H9 (cell line): ENCODE measurements at regions not wholly inside any gene's neighbourhood (a gene's known extent, or its start where the extent isn't known, plus 50 kb on each side); places are given as distances from the start of the nearest gene placed in this dataset.

Source experiments
- DNase-seq: peaks from one replicate; pipeline ENCODE4 v3.0.0-alpha.2; 2017
- H2AFZ ChIP-seq: one replicate; pipeline ENCODE4 v1.6.1; 2013; ENCODE audit warnings: mild to moderate bottlenecking, low read length, control low read depth, moderate library complexity
- H2AK5ac ChIP-seq: 2 replicates; pipeline ENCODE4 v1.6.1; 2013; ENCODE audit warnings: low read length, control low read depth, mixed read lengths; ENCODE audit not compliant: insufficient read length
- H2BK120ac ChIP-seq: one replicate; pipeline ENCODE4 v1.6.1; 2013; ENCODE audit warnings: low read depth, mild to moderate bottlenecking, low read length, control low read depth, inconsistent platforms; ENCODE audit not compliant: poor library complexity, severe bottlenecking
- H2BK12ac ChIP-seq: 2 replicates; pipeline ENCODE4 v1.6.1; 2013; ENCODE audit warnings: low read length, control low read depth, mixed read lengths, low read depth; ENCODE audit not compliant: insufficient read length
- H2BK15ac ChIP-seq: 2 replicates; pipeline ENCODE4 v1.6.1; 2013; ENCODE audit warnings: low read depth, low read length, control low read depth
- H2BK20ac ChIP-seq: one replicate; pipeline ENCODE4 v1.6.1; 2013; ENCODE audit warnings: low read depth, mild to moderate bottlenecking, low read length, control low read depth, inconsistent platforms; ENCODE audit not compliant: poor library complexity, severe bottlenecking
- H2BK5ac ChIP-seq: 2 replicates; pipeline ENCODE4 v1.6.1; 2013; ENCODE audit warnings: low read length, control low read depth, mixed read lengths; ENCODE audit not compliant: insufficient read length
- H3K14ac ChIP-seq: 2 replicates; pipeline ENCODE4 v1.6.1; 2013; ENCODE audit warnings: low read length, control low read depth; ENCODE audit not compliant: insufficient read depth
- H3K18ac ChIP-seq: 2 replicates; pipeline ENCODE4 v1.6.1; 2013; ENCODE audit warnings: low read depth, mild to moderate bottlenecking, mixed read lengths, low read length, control low read depth; ENCODE audit not compliant: insufficient read length
- H3K23ac ChIP-seq: 2 replicates; pipeline ENCODE4 v1.6.1; 2013; ENCODE audit warnings: low read length, control low read depth, mixed read lengths, low read depth; ENCODE audit not compliant: insufficient read length
- H3K23me2 ChIP-seq: 2 replicates; pipeline ENCODE4 v1.6.1; 2013; ENCODE audit warnings: low read depth, mild to moderate bottlenecking, mixed read lengths, low read length, control low read depth; ENCODE audit not compliant: insufficient read length, poor library complexity, severe bottlenecking
- H3K27ac ChIP-seq: 2 replicates; pipeline ENCODE4 v1.5.1; 2013; ENCODE audit warnings: low read length, control low read depth, mixed read lengths, low read depth; ENCODE audit not compliant: insufficient read length
- H3K27me3 ChIP-seq: 2 replicates; pipeline ENCODE4 v1.6.1; 2013; ENCODE audit warnings: low read length, control low read depth, inconsistent platforms; ENCODE audit not compliant: insufficient read depth
- H3K4ac ChIP-seq: 2 replicates; pipeline ENCODE4 v1.6.1; 2013; ENCODE audit warnings: low read depth, mild to moderate bottlenecking, control low read depth, inconsistent platforms, low read length, moderate library complexity
- H3K4me1 ChIP-seq: 2 replicates; pipeline ENCODE4 v1.6.1; 2013; ENCODE audit warnings: low read length, control low read depth, inconsistent platforms; ENCODE audit not compliant: insufficient read depth
- H3K4me2 ChIP-seq: 2 replicates; pipeline ENCODE4 v1.6.1; 2013; ENCODE audit warnings: low read length, control low read depth, mixed read lengths; ENCODE audit not compliant: insufficient read length, insufficient read depth
- H3K56ac ChIP-seq: 2 replicates; pipeline ENCODE4 v1.6.1; 2013; ENCODE audit warnings: low read depth, mild to moderate bottlenecking, mixed read lengths, low read length, control low read depth; ENCODE audit not compliant: insufficient read length
- H3K79me1 ChIP-seq: 2 replicates; pipeline ENCODE4 v1.6.1; 2013; ENCODE audit warnings: low read depth, mild to moderate bottlenecking, moderate library complexity, low read length, control low read depth, inconsistent platforms; ENCODE audit not compliant: insufficient read depth, poor library complexity, severe bottlenecking
- H3K79me2 ChIP-seq: 2 replicates; pipeline ENCODE4 v1.6.1; 2013; ENCODE audit warnings: low read length, control low read depth, inconsistent platforms; ENCODE audit not compliant: insufficient read depth
- H3K9ac ChIP-seq: 2 replicates; pipeline ENCODE4 v1.6.1; 2013; ENCODE audit warnings: low read length, control low read depth, mixed read lengths; ENCODE audit not compliant: insufficient read length; ENCODE audit errors: extremely low read depth
- H3K9me3 ChIP-seq: one replicate; pipeline ENCODE4 v1.6.1; 2013; ENCODE audit warnings: low read depth, low read length, inconsistent platforms; ENCODE audit not compliant: control insufficient read depth
- H3T11ph ChIP-seq: one replicate; pipeline ENCODE4 v1.6.1; 2013; ENCODE audit warnings: mild to moderate bottlenecking, low read length, control low read depth, inconsistent platforms
- H4K20me1 ChIP-seq: one replicate; pipeline ENCODE4 v1.6.1; 2013; ENCODE audit not compliant: control insufficient read depth, insufficient read length, insufficient read depth
- H4K5ac ChIP-seq: 2 replicates; pipeline ENCODE4 v1.6.1; 2013; ENCODE audit warnings: low read depth, mild to moderate bottlenecking, mixed read lengths, low read length, control low read depth; ENCODE audit not compliant: insufficient read length
- H4K8ac ChIP-seq: replicated peaks from 2 replicates; pipeline ENCODE4 v1.6.1; 2013; ENCODE audit warnings: low read length, control low read depth, mixed read lengths, low read depth; ENCODE audit not compliant: insufficient read length
- H4K91ac ChIP-seq: 2 replicates; pipeline ENCODE4 v1.6.1; 2013; ENCODE audit warnings: low read depth, mild to moderate bottlenecking, moderate library complexity, mixed read lengths, low read length, control low read depth; ENCODE audit not compliant: insufficient read length
- H3K27ac Mint-ChIP-seq, 3 experiments: 2 replicates in 2 of 3; 3 replicates in 1 of 3; pipeline ENCODE4 v1.8.0; 2020 to 2021; ENCODE audit warnings: mixed read lengths in 3 of 3, mild to moderate bottlenecking in 1 of 3, moderate library complexity in 1 of 3
- H3K27me3 Mint-ChIP-seq: 2 replicates; pipeline ENCODE4 v1.8.0; 2021; ENCODE audit warnings: low read depth, mild to moderate bottlenecking, moderate library complexity, mixed read lengths
- H3K36me3 Mint-ChIP-seq, 3 experiments: 2 replicates in 2 of 3; 3 replicates in 1 of 3; pipeline ENCODE4 v1.8.0; 2020 to 2021; ENCODE audit warnings: low read depth in 3 of 3, mixed read lengths in 3 of 3; ENCODE audit not compliant: insufficient read depth in 1 of 3
- H3K4me1 Mint-ChIP-seq, 2 experiments: 2 replicates each; pipeline ENCODE4 v1.8.0; 2020; ENCODE audit warnings: mixed read lengths in 2 of 2
- H3K4me3 Mint-ChIP-seq, 2 experiments: 2 replicates in 1 of 2; 3 replicates in 1 of 2; pipeline ENCODE4 v1.8.0; 2020 to 2021; ENCODE audit warnings: mild to moderate bottlenecking in 2 of 2, mixed read lengths in 2 of 2, moderate library complexity in 1 of 2
- H3K9me3 Mint-ChIP-seq, 2 experiments: 2 replicates in 1 of 2; 3 replicates in 1 of 2; pipeline ENCODE4 v1.8.0; 2020; ENCODE audit warnings: mild to moderate bottlenecking in 2 of 2, mixed read lengths in 2 of 2, moderate library complexity in 1 of 2
- CTCF ChIP-seq: fragments of 200-600 bp; sonication (generic); conservative IDR thresholded peaks from 3 replicates; pipeline ENCODE4 v1.8.0; 2021; ENCODE audit warnings: antibody characterized with exemption, mild to moderate bottlenecking
- WGBS: extraction: QIAGEN DNeasy Blood & Tissue Kit; methylation state at CpG from one replicate; pipeline ENCODE4 v1.1.7; 2013; ENCODE audit warnings: missing lambda C conversion rate, low lambda C conversion rate, mixed read lengths; ENCODE audit not compliant: insufficient read length; ENCODE audit errors: extremely low coverage; 5-methylcytosine and 5-hydroxymethylcytosine counted together

- peak overlapping the region in 1 of 2 experiments; percentile 30; a peak in 2 of 5 replicates for H3K4me3 Mint-ChIP-seq
- Histone ChIP-seq H2BK5ac (no peak overlapping the region), H3K4ac (no peak overlapping the region), H2BK15ac (no peak overlapping the region), H3K18ac (no peak overlapping the region), H3K23ac (no peak overlapping the region), H3K9me3 (no peaks in the 10 kb centered on the region), H2BK120ac (no peak overlapping the region), H2BK12ac (no peak overlapping the region), H3K79me1 (no peaks in the 10 kb centered on the region), H3K4me1 (peaks cover 3% of the 10 kb centered on the region; the same call in 1 of the 2 replicates), H3K14ac (no peak overlapping the region), H3K9ac (no peak overlapping the region), H3K79me2 (no peaks in the 10 kb centered on the region), H3T11ph (no peak overlapping the region), H3K56ac (no peak overlapping the region), H3K27me3 (no peaks in the 10 kb centered on the region), H3K4me2 (peak overlapping the region; percentile 47), H2AK5ac (no peak overlapping the region), H4K5ac (no peak overlapping the region), H2AFZ (peak overlapping the region; percentile 75), H4K20me1 (peaks cover 3% of the 10 kb centered on the region), H3K23me2 (no peaks in the 10 kb centered on the region), H2BK20ac (no peak overlapping the region), H4K8ac (no peak overlapping the region), H4K91ac (no peak overlapping the region), H3K27ac (no peak overlapping the region)
- DNase-seq, result peak; percentile 95
- peaks cover 0 to 6% (median 0%) of the 10 kb centered on the region in 3 experiments; a peak in 2 of 7 replicates for H3K36me3 Mint-ChIP-seq
- peaks cover 12 to 15% of the 10 kb centered on the region in 2 experiments for H3K4me1 Mint-ChIP-seq
- WGBS, result no CpG with 5 or more reads among the region's 27 CpGs
- H3K27me3 Mint-ChIP-seq, result peaks cover 35% of the 10 kb centered on the region
- peak; percentile 89 for TF ChIP-seq CTCF
- no peak overlapping the region for H3K27ac Mint-ChIP-seq
- peaks cover 15 to 16% of the 10 kb centered on the region in 2 experiments for H3K9me3 Mint-ChIP-seq
These were observed 203.4 kb downstream of the KIF26A start for GRCh38 chr14:104341532-104342434.
